HUDEP-2 (cell line): ENCODE measurements at regions not wholly inside any gene's neighbourhood (a gene's known extent, or its start where the extent isn't known, plus 50 kb on each side); places are given as distances from the start of the nearest gene placed in this dataset.

Experiments
- DNase-seq, 76 experiments: peaks; one replicate each; lab custom pipeline; 2025; ENCODE audit not compliant: unreplicated experiment in 76 of 76; lab: John Stamatoyannopoulos, UW

DNA sequence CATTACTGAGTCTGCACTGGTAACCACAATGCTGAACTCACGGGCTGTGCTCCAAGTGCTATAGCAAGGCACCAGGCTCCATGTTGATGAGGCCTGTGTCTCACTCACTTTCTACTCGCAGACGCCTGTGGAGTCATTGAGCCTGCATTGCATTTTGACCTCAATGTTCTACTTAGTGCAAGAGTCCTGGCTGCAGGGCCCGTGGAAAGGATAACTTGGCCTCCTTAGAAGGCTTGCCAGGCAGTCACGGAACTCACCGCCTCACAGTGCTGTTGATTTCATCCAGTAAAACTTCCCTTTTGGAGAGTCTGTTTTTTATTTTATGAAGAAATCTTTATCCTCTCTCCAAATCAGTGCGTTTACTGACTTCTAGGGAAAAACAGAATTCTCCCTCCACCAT lies 290.4 kb downstream of the RNF144A start:
- DNase-seq, result no peak

GRCh38 chr2:7209757-7210555 lies 292.7 kb downstream of the RNF144A start:
- DNase-seq, result no peak

DNA sequence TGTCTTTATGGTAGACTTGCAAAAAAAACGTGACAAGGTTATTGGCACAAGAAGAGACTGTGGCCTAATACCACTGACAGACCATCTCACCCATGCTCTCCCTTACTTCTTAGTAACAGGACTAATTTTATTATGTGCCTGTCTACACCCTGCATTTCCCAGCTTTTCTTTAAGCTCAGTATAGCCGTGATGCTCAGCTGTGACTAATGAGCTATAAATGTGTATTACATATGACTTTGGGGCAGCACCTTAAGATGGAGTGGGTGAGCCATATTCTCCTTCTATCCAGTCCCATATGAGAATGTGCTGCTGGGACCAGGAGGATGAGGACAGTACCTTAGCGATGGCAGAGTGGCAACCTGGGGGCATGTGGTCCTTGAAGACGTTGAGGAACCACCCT lies 293.5 kb downstream of the RNF144A start:
- no peak for DNase-seq

DNA sequence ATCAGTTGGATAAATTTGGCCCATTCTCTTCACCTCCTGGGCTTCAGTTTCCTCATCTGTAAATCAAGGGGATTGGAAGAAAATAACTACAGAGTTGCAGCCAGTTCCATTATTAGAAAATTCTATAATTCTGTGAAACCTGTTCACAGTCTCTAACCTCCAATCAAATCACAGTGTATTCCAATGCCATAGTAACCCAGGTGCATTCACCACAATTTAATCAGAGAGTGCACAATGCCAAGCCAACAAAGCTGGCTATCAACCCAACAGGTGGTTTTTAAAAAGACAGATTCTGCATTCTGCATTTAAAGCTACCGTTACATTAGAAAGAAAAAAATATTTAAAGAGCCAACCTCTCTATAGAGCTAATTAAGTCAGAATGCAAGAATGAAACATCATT lies 308.6 kb downstream of the RNF144A start:
- DNase-seq, result no peak

DNA sequence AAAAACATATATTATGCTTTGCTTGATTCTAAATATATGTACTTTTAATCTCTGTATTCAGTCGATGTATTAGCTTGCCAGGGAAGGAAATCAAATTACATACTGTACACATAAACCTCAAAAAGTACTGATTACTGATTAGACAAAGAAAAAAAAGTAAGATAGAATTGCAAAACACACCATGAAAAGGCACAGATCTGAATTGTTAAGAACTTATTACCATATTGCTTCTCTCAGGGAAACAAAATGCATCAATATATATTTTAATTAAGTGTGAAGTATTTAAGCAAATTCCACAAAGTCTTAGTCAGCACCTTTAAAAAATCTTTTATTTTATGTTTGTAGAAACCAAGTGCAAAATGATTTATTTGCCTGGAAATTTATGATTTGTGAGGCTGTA lies 309.3 kb downstream of the RNF144A start:
- no peak for DNase-seq

DNA sequence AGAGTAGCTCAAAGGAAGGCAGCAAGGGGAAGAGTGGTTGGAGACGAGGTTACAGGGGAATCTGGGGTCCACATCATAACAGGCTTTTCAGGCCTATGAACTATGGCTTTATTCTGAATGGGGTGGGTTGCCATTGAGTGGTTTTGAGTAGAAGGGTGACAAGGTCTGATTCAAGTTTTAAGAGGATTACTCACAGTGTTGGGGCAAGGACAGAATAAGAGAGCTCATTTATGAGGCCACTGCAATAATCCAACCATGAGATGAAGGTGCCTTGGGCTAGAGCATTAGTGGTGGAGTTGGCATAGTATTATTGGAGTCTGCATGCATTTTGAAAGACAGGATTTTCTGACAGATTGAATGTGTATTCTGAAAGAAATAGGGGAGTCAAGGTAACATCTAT lies 315.9 kb downstream of the RNF144A start:
- DNase-seq, result no peak

GRCh38 chr2:7237466-7237865 lies 320.3 kb downstream of the RNF144A start:
- DNase-seq, result no peak

- DNase-seq, result no peak
These were observed 321.9 kb downstream of the RNF144A start for GRCh38 chr2:7239078-7239477.

DNA sequence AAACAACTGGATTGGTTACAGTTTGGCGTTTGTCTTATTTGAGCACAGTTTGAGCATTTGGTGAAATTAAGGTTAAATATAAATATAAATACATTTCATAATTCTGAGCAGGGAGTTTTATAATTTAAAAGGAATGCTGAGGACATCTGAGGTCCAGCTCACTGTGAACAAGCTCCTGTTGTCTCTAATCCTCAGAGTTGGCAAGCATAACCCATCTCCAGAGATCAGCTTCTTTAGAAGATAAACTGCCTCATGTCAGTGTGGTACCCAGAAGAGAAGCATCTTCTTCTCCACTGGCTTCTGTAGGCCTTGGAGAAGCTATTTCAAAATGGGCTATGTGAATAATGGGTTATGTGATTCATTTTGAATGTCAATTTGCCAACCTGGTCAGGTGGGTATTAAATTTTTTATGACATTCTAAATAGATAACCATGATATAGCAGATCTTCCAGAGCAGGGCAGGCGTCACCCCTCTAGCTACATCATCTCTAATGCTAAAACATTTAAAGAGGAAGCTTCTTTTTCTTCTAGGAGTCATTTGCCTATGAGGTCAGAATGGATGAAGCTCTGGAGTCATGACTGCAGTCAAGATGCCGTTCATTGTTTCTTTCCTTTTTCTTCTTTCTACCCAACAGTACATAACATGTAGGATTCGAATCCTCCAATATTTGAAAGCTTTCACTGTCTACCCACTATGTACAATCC lies 324.0 kb downstream of the RNF144A start:
- DNase-seq, result no peak

- DNase-seq, result no peak
These were observed 325.1 kb downstream of the RNF144A start for GRCh38 chr2:7242189-7242867.

DNA sequence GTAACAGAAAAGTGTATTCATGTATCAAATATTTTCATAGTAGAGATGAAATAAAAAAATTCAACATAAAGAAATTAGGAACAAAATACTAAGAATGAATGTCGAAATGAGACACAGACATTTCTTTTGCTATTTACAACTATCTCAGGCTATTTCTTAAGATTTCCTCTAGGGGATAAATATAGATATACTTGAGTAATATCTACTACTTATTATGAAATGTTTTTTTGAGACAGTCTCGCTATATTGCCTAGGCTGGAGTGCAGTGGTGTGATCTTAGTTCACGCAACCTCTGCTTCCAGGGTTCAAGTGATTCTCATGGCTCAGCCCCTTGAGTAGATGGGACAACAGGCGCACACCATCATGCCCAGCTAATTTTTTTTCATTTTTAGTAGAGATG lies 326.1 kb downstream of the RNF144A start:
- no peak for DNase-seq

GRCh38 chr2:7256377-7256776 lies 339.2 kb downstream of the RNF144A start:
- no peak for DNase-seq

GRCh38 chr2:7262727-7263126 lies 345.5 kb downstream of the RNF144A start:
- DNase-seq, result no peak

GRCh38 chr2:7264791-7265190 lies 347.6 kb downstream of the RNF144A start:
- no peak for DNase-seq

GRCh38 chr2:7265286-7265685 lies 348.1 kb downstream of the RNF144A start:
- no peak for DNase-seq

DNA sequence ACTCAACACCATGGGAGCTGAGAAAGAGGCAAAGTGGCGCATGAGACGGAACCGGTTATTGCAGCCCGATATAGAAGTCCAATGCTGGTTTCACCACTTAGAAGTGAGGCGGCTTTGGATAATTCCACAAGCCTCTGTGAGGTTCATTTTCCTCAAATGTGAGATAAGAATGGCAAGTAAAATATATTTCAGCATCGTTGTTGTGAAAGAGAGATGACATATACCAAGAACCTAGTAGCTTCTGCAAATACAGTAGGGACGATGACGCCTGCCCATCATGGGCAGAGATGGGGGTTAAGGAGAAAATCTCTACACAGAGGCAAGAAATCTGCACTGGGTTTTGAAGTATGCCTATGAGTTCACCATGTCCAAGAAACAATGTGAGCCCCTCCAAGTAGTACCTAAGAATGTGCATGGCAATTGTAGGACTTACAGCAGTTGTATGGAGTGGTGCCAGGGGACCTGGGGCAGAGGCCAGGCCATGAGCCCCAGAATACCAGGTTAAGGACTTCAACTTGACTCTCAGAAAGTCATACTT lies 352.0 kb downstream of the RNF144A start:
- no peak for DNase-seq

- no peak for DNase-seq
These were observed 352.8 kb downstream of the RNF144A start for GRCh38 chr2:7270011-7270431.

DNA sequence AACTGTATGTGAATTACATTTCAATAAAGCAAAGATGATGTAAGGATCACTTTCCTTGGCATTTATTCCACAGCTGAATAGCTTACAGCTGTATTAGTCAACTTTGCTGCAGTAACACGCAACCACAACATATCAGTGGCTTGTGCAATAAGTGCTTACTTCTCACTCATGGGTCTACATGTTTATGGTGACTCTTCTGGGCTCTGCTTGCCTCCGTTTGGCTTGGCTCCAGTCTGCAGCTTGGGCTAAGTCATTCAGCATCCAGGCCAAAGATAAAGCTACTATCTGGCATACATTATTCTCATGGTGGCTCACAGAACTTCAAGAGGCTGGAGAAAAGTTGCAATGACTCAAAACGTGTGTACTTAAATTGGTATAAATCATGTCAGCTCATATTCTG lies 355.0 kb downstream of the RNF144A start:
- no peak for DNase-seq

DNA sequence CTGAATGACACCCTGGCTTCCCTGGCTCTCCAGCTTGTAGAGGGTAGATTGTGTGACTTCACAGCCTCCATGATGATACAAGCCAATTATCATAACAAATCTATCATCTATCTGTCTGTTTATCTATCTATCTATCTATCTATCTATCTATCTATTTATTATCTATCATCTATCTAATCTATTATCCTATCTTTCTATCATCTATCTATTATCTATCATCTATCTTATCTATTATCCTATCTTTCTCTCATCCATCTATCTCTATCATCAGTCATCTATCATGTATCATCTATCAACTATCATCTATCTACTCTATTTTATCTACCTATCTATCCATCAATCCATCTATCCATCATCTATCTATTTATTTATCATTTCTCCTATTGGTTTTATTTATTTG lies 361.8 kb downstream of the RNF144A start:
- DNase-seq, result no peak

DNA sequence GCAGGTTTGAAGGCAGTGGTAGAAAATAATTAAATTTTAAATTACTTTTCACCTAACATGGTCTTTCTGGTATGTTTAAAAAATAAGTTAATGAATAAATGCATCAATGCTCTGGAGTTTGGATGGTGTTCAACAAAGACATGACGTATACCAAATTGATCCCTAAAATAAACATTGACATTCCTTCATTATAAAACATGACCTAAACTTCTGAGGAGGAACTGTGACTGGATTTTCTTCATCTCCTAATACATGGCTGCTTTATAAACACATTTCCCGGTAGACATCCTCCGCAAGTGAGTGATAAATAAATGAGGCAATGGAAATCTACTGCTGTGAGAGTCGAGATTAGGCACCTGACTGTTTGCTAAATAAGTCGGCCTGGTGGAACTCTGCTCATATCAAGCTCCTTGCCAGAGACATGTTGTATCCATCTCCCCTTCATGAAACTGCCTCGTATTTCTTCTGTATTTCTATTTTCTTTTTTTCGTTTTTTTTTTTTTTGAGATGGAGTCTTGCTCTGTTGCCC lies 362.3 kb downstream of the RNF144A start:
- no peak for DNase-seq

DNA sequence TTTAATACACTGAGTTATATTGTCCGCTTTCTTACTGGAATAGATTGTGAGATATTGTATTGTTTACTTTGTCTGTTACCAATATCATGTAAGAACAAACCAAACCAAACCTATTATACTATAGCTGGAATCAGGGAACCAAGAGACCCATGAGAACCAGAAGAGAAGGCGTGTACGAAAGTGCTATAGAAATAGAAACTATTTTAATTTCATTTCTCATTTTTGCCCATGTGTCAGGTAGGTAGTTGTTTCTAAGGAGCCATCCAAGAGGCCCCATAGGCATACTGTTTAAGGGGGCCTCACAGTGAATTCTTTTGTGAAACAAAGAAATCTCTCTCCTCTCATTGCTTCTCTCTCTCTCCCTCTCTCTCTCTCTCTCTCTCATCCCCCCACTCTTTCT lies 363.6 kb downstream of the RNF144A start:
- no peak for DNase-seq
